ENCODE measurements at regions not wholly inside any gene's neighbourhood (a gene's known extent, or its start where the extent isn't known, plus 50 kb on each side); places are given as distances from the start of the nearest gene placed in this dataset.

DNA sequence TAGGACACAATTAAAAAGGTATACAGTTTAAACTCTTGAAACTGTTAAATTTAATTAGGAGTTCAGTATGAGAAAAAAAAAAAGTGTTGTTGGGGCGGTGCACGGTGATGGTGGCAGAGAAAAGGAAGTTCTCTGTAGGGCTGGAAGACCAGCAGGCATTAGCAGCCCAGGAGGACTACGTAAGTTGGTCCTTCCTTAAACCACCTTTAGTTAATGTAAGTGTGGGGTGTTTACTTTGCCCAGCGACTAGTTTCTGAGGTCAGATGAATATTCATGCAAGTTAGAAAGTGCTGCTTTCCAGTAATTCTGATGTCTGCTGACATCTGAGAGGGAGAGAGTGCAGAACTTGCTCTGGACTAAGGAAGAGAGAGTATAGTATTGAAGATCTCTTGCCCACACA lies 54.9 kb downstream of the NKX2-1 start:
- no peak for DNase-seq (ENCODE audit: low read depth)

DNA sequence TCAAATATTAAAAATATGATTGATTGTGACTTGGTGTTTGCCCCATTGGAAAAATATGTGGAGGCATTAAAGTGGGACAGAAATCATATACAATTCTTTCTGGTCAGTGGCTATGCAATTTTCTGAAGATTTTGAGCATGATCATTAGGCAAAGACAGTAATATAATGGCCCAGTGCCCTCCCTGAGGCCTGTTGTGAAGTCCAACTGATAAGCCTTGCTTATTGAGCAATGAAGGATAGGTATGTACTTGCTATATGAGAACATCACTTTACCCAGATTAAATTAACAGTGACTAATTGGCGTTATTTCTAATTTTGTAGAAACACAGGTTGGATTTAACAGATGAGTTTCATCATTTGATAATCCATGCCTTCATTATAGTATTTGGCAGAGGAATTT lies 57.1 kb downstream of the NKX2-1 start:
- DNase-seq (ENCODE audit: low read depth), result no peak

DNA sequence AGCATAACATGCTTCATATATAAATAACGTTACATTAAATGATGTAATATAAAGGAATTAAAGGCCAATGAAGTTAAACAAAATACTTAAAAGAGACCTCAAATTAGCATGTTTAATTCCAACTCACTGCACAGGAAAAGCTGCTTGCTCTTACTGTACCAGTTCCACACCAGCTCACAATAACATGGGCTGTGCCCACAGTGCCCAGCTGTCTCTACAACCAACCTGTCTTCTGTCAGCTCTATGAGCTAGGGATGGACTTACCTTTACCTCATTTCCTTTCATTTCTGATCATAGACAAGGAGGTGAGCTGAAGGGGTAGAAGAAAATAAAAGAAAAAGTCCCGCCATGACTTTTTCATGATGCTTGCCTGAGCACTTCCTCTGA lies 64.8 kb downstream of the NKX2-1 start:
- no peak for DNase-seq (ENCODE audit: low read depth)

DNA sequence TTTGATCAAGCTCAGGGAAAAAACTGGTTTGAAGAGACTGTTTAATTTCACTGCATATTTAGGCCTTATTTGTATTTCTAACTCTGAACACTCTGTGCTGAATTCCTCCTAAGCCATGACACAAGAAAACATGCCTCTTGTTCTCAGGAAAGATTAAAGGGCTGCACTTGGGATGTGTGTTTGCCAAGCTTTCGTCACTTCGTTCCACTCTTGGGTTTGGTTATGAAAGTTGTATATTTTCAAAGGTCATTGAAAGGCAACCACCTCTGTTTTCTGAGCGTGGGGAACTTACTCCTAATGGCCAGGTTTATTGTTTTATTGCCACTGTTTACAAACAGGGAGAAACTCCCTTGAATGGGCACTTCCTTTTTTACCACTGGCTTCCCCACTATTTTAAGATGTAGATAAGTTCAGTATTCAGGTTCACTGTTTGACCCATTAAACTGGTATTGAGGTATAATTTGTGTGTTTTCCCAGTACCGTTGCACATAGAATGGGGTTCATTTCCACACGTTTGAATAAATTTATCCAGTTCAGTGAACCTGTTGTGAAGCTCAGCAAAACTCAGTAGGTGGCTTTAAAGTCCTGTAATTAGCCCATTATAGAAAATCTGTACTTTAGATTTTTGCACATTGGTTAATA lies 65.3 kb downstream of the NKX2-1 start:
- no peak for DNase-seq (ENCODE audit: low read depth)

DNA sequence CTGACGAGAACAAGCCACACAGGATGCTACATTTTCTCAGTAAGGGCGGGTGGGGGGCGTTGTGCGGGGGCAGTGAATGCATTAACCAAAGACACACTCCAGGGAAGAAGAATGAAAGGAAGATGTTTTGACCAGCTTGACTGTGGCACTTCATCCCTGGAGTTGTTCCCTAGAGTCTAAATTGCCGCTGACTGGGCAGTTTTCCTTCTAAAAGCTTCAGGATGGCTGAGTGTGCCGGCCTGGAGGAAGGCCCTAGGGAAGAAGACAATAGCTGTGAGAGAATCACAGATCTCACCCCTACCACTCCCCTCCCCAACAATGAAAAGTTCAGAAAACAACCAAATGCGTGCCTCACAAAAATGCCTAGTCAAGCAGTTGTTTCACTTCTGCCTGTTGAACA lies 67.2 kb downstream of the NKX2-1 start:
- DNase-seq (ENCODE audit: low read depth), result no peak

DNA sequence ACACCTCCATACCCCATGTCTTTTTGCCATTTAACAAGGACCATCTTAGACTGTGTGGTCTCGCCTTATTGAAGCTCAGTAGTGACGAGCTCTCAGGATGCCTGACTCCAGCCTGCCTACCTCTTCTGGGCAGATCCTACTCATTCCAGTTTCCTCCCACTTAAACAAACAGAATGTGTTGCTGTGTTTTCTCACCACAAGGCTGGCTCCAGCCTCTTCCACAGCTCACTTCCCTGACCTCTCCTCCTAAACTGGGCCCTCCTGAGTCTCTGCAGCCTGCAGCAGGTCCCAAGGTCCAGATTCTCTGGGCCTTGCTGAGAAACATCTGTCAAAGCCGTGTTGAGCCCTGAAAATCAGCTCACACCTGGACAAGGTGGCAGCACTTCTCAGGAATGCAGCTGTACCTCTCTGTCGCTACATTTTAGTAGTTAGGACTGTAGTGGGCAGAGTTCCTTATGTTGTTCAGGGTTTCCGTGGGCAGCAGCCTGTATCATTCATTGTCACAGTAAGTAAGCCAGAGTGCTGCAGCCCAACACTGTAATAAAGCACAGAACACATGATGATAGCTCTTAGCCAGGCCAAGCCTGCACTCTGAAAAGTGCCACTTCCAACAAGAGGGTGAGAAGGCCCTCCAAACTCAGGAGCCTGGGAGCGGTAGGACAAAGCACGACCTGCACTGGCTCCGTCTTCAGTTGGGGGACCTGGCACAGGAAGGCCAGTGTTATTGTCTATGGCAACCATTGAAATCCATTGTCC lies 68.5 kb downstream of the NKX2-1 start:
- no peak for DNase-seq (ENCODE audit: low read depth)

DNA sequence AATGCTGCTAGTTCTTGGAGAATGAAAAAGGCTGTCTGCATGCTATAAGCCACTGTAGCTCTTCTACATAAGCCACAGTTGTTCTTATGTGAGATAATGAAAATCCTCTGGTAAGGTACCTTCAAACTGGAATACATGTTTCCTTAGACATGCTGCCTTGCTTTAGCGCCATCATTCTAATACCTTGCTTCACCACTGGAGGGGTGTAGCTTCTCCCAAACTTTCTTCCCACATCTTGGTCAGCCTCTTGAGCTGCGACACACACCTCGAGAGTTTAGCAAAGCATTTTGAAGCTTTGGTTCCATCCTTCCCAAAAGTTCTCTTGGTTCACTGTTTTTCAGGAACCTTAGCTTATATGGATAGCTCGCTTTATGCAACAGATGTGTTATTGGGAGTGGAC lies 69.5 kb downstream of the NKX2-1 start:
- no peak for DNase-seq (ENCODE audit: low read depth)

DNA sequence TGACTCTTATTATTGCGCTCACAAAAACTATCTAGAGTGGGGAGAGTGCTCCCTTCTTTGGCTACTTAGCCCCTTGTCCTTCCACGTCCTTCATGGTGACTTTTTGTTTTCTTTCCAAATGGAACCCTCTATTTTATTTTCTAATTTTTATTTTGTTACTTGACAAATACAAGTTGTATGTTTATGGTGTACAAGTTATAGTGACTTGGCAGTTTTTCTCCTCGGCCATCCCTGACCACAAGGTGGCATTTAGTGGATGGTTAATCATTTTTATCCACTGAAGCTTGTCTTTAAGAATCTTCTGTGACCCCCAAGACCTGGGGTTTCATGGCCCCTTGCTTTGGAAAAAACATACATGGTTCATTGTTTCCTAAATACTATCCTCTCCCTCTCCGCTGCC lies 70.1 kb downstream of the NKX2-1 start:
- DNase-seq (ENCODE audit: low read depth), result no peak

DNA sequence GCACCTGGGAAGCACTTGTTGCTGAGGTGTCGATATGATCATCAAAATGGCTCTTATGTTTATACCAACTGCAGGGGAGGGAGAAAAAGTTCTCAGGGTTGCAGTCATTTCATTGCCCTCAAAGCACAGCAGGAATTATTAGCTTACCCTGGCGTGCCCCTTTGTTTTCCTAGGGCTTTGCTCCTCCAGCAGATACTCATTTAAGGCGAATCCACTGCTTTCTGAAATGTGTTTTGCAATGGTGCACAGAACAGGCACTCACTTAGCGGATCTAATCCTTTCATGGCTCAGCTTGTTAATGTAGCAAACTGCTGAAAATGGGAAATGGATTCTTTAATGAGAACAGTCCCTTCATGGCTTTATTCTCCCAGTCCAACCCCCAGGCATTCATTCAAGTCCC lies 76.7 kb downstream of the NKX2-1 start:
- DNase-seq (ENCODE audit: low read depth), result no peak

DNA sequence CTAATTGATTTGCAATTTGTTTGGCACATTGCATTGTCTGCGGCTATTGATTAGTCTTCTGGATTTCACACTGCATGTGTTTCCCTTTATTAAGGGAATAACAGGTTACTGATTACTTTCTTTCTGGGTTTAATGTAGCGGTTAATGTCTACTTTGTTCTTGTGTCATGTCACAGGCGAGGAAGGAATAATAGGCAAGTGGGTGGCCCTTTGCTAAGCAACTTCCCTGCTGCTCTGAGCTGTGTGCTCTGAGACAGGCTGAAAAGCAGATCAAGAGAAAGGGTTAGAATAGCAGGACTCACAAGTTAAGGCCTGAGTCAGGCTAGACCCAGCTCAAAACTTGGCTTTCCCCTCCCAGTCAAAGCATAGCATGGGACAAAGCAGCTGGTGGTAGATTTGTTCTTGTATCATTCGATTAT lies 77.2 kb downstream of the NKX2-1 start:
- no peak for DNase-seq (ENCODE audit: low read depth)

DNA sequence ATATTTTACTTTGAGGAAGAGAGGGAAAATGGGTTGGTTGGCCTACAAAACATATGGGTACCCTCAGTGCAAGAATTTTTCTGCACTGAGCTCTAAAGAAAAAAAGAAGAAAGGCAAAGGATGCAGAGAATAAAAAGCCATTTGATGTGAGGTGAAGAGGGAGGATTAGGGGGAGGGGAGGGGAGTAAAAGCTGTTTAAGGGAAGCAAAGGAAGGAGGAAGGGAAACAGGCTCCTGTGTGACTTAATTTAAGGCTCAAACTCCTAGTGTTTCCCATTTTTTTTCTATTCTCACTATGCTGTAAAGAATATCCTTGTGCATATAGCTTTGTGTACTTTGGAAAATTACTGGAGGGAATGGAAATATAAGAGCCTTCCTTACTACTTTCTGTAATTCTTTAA lies 78.7 kb downstream of the NKX2-1 start:
- DNase-seq (ENCODE audit: low read depth), result no peak

DNA sequence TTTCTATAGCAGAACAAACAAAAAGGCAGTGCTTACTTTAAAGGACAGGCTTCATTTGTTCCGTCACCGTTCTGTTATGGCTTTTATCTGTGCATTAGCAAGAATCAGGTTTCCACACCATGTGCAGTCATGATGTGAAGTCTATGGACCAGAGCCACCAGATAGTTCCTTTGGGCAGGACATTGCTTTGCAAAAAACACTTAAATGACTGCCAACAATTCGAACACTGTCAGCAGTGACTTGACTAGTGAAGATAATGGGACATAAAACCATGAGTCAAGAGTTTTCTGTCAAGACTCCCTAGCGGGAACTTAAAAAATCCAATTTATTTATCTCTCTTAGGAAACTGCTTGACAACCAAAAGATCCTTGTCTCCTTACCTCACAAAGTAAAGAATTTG lies 80.3 kb downstream of the NKX2-1 start:
- DNase-seq (ENCODE audit: low read depth), result no peak

DNA sequence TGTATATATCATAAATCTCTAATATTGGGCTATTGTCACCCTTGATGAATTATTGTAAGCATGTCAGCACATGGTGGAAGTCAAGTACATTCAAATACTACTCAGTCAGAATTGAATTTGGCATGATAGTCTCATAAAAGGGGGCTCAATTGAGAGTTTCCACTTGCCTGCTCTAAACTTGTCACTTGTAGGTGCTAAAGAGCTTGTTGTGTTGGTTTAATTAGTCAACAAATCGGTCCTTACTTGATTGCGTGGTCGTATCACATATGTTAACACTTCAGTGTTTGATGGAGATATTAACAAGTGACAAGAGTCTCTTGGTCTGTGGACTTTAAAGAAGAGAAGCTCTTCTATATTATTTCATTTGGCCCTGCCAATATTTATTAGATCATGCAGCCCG lies 81.1 kb downstream of the NKX2-1 start:
- no peak for DNase-seq (ENCODE audit: low read depth)

DNA sequence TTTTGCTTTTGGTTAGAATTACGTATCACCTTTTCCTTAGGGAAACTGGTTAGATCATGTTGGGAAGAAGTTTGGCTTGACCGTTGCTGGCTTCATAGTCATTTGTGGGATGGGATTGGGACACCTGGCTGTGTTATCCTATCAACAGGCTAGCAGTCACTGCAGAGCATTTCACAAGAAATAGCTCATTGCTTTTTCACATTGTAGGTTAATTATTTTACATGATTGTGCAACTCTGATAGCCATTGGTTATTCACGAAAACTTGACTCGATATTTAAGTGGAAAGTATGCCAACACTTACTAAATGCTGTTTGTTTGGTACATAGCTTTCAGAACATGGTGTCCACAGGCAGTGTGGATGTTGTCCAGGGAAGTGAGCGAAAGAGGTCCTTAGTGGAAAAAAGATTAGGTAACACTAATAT lies 89.4 kb downstream of the NKX2-1 start:
- DNase-seq (ENCODE audit: low read depth), result no peak

DNA sequence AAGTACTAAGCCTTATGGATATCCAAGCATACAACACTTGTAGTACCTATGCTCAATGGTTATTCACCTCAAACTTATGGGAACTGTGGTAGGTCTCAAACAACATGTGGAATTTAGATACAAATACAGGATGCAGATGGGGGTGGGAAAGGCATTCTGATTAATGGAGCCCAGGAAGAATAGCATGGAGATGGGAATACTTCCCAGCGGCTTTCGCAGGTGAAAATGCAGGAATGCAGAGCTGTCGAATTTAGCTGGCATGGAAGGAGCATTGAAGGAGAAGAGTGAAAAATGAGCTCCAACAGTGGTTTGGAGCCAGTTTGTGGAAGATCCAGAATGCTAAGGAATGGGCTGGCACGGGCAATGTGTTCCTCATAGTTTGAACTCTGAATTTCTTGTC lies 89.9 kb downstream of the NKX2-1 start:
- no peak for DNase-seq (ENCODE audit: low read depth)

DNA sequence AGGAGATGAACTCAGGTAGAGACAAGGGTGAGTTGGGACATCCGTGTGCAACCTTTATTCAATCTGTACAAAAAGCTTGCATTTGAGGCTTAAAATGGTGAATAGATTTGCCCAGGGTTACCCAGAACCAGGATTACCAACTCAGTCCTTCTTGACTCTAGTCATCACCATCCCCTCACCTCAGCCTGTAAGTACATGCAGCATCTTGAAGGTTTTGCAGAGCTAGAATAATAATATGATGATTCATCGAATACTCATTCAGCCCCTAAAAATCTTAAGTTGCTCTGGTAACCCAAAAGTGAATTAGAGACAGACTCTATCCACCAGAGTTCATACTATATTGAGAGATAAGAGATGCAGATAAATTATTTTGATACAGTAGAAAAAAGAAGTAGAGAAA lies 90.3 kb downstream of the NKX2-1 start:
- no peak for DNase-seq (ENCODE audit: low read depth)

DNA sequence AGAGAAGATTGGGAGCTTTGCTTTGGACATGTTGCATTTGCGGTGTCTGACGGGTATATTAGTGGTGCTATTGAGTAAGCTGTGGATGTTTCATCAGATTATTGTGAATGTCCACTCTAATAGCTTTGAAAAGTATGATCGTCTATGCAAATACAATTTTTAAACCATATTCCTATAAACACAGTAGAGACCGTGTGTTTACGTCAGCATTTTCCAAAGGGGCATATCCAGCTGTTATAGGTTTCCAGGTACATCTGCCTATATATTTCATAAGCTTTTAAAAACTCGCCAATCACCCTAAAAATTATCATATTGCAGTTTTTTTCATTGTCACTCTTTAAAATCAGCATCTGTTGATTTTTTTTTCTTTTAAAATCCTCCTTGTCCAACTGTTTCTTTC lies 91.7 kb downstream of the NKX2-1 start:
- DNase-seq (ENCODE audit: low read depth), result no peak

DNA sequence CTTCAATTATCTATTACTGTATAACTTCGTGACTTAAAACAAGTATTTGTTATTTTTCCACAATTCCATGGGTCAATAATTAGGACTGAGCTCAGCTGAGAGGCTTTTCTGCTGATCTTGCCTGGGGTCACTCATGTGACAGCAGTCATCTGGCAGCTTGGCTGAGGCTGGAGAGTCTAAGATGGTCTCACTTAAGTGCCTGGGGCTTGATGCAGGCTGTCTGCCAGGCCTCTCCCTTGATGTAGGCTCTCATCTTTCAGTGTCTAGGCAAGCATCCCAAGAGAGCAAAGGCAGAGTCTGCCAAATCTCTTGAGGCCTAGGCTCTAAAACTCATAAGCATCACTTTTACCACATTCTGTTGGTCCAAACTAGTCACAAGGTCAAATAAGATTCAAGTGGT lies 93.2 kb downstream of the NKX2-1 start:
- DNase-seq (ENCODE audit: low read depth), result no peak

DNA sequence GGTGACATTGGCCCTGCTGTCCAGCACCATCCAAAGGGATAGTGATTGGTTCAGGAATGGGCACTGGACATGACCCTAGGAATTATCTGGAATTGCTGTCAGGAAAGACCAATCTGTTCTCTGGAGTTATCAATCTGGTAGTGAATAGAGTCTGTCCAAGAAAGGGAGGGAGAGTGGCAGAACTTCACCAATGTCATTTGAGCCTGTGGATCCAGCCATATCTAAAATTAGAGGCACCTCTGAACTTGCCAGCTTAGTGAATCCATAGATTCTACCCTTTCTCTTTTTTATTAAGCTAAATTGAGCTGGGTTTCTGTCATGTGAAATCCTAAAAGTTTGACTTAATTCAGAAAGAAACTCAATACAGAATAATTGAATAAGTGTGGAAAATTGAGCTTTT lies 93.9 kb downstream of the NKX2-1 start:
- no peak for DNase-seq (ENCODE audit: low read depth)

DNA sequence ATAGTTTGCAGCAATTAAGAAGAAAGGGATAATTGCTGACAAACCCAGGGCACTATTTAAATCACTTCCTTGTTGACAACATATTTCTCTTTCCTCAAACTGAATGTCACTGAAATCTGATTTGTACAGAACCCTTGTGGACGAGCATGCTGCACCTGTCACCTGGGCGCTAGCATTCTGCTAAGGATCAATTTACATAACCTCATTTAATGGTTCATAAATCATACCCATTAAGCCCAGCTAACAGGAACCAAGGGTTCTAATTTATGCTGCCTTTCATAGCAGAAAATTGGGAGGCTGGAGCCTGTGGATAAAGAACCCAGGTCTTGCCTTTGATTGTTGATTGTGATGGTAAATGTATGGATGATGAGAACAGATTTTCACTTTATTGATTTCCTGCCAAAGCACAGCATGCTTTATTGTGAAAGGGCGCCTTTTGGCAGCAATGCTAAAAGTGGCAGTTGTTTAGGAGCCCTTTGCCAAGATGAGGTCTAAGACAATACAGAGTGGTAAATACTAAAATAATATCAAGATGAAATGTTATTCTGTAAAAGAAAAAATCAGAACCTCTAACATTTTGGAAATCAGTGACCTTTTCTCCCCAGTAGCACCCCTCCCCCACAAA lies 95.4 kb downstream of the NKX2-1 start:
- no peak for DNase-seq (ENCODE audit: low read depth)

DNA sequence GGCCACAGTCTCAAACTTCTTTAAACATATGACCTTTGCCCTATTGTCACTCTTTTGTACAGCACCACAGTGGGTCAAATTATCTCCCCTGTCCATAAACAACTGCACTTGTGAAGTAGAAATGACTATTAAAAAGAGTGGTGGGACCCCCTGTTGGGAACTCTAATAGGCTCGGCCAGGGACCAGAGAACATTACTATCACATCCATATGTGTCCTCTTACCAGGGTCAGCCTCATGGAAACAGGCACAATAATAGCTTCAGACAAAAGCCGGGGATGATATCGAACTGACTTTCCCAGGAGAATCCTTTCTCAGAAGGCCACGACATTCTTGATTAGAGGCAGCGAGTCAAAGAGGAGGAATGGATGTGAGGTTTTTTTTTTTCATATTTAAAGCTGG lies 96.6 kb downstream of the NKX2-1 start:
- no peak for DNase-seq (ENCODE audit: low read depth)

DNA sequence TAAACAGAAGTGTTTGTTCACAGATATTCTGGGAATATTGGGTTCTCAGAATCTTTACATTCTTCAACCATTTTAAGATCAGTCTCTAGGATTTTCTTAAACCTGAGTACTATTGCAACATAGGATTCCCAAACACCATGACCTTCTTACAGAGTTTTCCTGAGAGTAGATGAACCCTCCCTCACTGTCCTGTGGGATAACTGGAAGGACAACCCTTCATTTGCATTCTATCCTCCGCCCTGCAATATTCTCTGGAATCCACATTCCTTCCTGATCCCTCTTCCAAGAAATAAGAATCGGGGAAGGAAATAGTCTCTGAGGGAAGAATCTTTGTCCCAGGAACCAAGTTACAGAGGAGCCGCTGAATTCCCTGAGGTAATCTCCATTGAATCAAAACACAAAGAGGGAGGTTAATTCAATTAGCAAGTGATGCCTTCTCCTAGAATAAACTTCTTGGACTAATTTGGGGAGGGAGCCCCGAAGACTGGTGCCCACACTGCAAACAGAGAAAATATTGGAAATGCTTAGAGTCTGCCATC lies 99.8 kb upstream of the MBIP start:
- DNase-seq (ENCODE audit: low read depth), result no peak

DNA sequence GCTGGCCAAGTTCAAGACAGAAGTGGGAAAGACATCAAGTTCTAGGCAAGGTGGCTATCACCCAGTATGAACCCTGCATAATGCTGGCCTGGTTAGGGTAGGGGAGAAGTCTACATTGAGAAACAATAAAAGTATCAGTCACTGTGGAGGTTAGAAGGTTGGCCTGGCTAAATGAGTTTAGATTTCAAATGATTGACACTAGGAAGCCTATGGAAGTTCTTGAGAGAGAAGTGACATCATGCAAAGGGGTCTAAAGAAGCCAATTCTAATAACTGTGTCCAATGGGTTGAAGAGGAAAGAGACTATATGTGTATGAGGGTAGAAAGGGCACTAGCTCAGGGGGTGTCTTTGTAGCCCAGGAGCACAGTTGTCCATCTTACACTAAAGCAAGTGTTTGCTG lies 98.5 kb upstream of the MBIP start:
- DNase-seq (ENCODE audit: low read depth), result no peak

Measured in GM04504 (cell line).